ENCODE measurements at regions not wholly inside any gene's neighbourhood (a gene's known extent, or its start where the extent isn't known, plus 50 kb on each side); places are given as distances from the start of the nearest gene placed in this dataset.

GRCh38 chr16:86723689-86724088, 145.3 kb downstream of the FOXL1 start:
- Histone ChIP-seq H3K27ac (ENCODE audit: low read depth, low read length) (no peak overlapping the region), H3K36me3 (ENCODE audit: control insufficient read depth, insufficient read depth, low read length) (no peaks in the 10 kb centered on the region)
- 49% methylated on average over 10 of the region's 10 CpGs for WGBS (ENCODE audit: insufficient coverage)

GRCh38 chr16:86725401-86725800, 147.1 kb downstream of the FOXL1 start:
- Histone ChIP-seq H3K9me3 (ENCODE audit: control insufficient read depth, insufficient read depth, low read length) (no peaks in the 10 kb centered on the region), H3K36me3 (ENCODE audit: control insufficient read depth, insufficient read depth, low read length) (no peaks in the 10 kb centered on the region), H3K27ac (ENCODE audit: low read depth, low read length) (no peak overlapping the region), H3K27me3 (ENCODE audit: control insufficient read depth, insufficient read depth, low read length) (no peaks in the 10 kb centered on the region), H3K4me3 (ENCODE audit: low read depth, low read length) (no peak overlapping the region), H3K4me1 (ENCODE audit: control insufficient read depth, insufficient read depth, low read length) (peaks cover 7% of the 10 kb centered on the region)
- no peak for DNase-seq (ENCODE audit: low read depth in 4 of 6, low spot score in 6 of 6)
- 90% methylated on average over 8 of the region's 10 CpGs for WGBS (ENCODE audit: insufficient coverage)

More at GRCh38 chr16:86723689-86724088, 145.3 kb downstream of the FOXL1 start:
- Histone ChIP-seq H3K4me1 (ENCODE audit: control insufficient read depth, insufficient read depth, low read length) (peaks cover 3% of the 10 kb centered on the region), H3K4me3 (ENCODE audit: low read depth, low read length) (no peak overlapping the region), H3K9me3 (ENCODE audit: control insufficient read depth, insufficient read depth, low read length) (no peaks in the 10 kb centered on the region), H3K27me3 (ENCODE audit: control insufficient read depth, insufficient read depth, low read length) (no peaks in the 10 kb centered on the region)
- DNase-seq (ENCODE audit: low read depth in 4 of 6, low spot score in 6 of 6), result peak in 3 of 6 donors; percentile 45 to 90 (median 52)

- DNase-seq (ENCODE audit: low read depth in 4 of 6, low spot score in 6 of 6), result no peak
- WGBS (ENCODE audit: insufficient coverage), result 57% methylated on average over 4 of the region's 5 CpGs
- H3K36me3 ChIP-seq (ENCODE audit: control insufficient read depth, insufficient read depth, low read length), result no peaks in the 10 kb centered on the region
- H3K4me3 ChIP-seq (ENCODE audit: low read depth, low read length), result no peak overlapping the region
- H3K27ac ChIP-seq (ENCODE audit: low read depth, low read length), result no peak overlapping the region
- H3K9me3 ChIP-seq (ENCODE audit: control insufficient read depth, insufficient read depth, low read length), result no peaks in the 10 kb centered on the region
- H3K4me1 ChIP-seq (ENCODE audit: control insufficient read depth, insufficient read depth, low read length), result peaks cover 9% of the 10 kb centered on the region
- H3K27me3 ChIP-seq (ENCODE audit: control insufficient read depth, insufficient read depth, low read length), result peaks cover 3% of the 10 kb centered on the region
Observed at GRCh38 chr16:86726340-86726739, 148.0 kb downstream of the FOXL1 start.

- WGBS (ENCODE audit: insufficient coverage), result 95% methylated on average over 3 of the region's 7 CpGs
- DNase-seq (ENCODE audit: low read depth in 4 of 6, low spot score in 6 of 6), result no peak
- Histone ChIP-seq H3K9me3 (ENCODE audit: control insufficient read depth, insufficient read depth, low read length) (no peaks in the 10 kb centered on the region), H3K4me1 (ENCODE audit: control insufficient read depth, insufficient read depth, low read length) (peaks cover 9% of the 10 kb centered on the region), H3K27ac (ENCODE audit: low read depth, low read length) (no peak overlapping the region), H3K27me3 (ENCODE audit: control insufficient read depth, insufficient read depth, low read length) (peaks cover 5% of the 10 kb centered on the region), H3K4me3 (ENCODE audit: low read depth, low read length) (no peak overlapping the region), H3K36me3 (ENCODE audit: control insufficient read depth, insufficient read depth, low read length) (no peaks in the 10 kb centered on the region)
Observed at GRCh38 chr16:86727131-86727530, 148.8 kb downstream of the FOXL1 start.

GRCh38 chr16:86727632-86728031, 149.3 kb downstream of the FOXL1 start:
- no peaks in the 10 kb centered on the region for H3K9me3 ChIP-seq (ENCODE audit: control insufficient read depth, insufficient read depth, low read length)
- H3K4me3 ChIP-seq (ENCODE audit: low read depth, low read length), result no peak overlapping the region
- DNase-seq (ENCODE audit: low read depth in 4 of 6, low spot score in 6 of 6), result peak in 1 of 6 donors; percentile 30
- peaks cover 12% of the 10 kb centered on the region for H3K4me1 ChIP-seq (ENCODE audit: control insufficient read depth, insufficient read depth, low read length)
- peaks cover 10% of the 10 kb centered on the region for H3K27me3 ChIP-seq (ENCODE audit: control insufficient read depth, insufficient read depth, low read length)
- H3K27ac ChIP-seq (ENCODE audit: low read depth, low read length), result no peak overlapping the region
- WGBS (ENCODE audit: insufficient coverage), result 88% methylated on average over 4 of the region's 4 CpGs
- H3K36me3 ChIP-seq (ENCODE audit: control insufficient read depth, insufficient read depth, low read length), result no peaks in the 10 kb centered on the region

- 44% methylated on average over 7 of the region's 8 CpGs for WGBS (ENCODE audit: insufficient coverage)
- peaks cover 20% of the 10 kb centered on the region for H3K27me3 ChIP-seq (ENCODE audit: control insufficient read depth, insufficient read depth, low read length)
- H3K27ac ChIP-seq (ENCODE audit: low read depth, low read length), result no peak overlapping the region
- peak in 2 of 6 donors; percentile 45 to 62 for DNase-seq (ENCODE audit: low read depth in 4 of 6, low spot score in 6 of 6)
- no peak overlapping the region for H3K4me3 ChIP-seq (ENCODE audit: low read depth, low read length)
- H3K36me3 ChIP-seq (ENCODE audit: control insufficient read depth, insufficient read depth, low read length), result no peaks in the 10 kb centered on the region
- peaks cover 23% of the 10 kb centered on the region for H3K4me1 ChIP-seq (ENCODE audit: control insufficient read depth, insufficient read depth, low read length)
- H3K9me3 ChIP-seq (ENCODE audit: control insufficient read depth, insufficient read depth, low read length), result no peaks in the 10 kb centered on the region
Observed at GRCh38 chr16:86729686-86730085, 151.3 kb downstream of the FOXL1 start.

- WGBS (ENCODE audit: insufficient coverage), result 72% methylated on average over 4 of the region's 5 CpGs
- Histone ChIP-seq H3K9me3 (ENCODE audit: control insufficient read depth, insufficient read depth, low read length) (no peaks in the 10 kb centered on the region), H3K4me1 (ENCODE audit: control insufficient read depth, insufficient read depth, low read length) (peaks cover 23% of the 10 kb centered on the region), H3K4me3 (ENCODE audit: low read depth, low read length) (no peak overlapping the region), H3K27me3 (ENCODE audit: control insufficient read depth, insufficient read depth, low read length) (peaks cover 20% of the 10 kb centered on the region), H3K27ac (ENCODE audit: low read depth, low read length) (no peak overlapping the region), H3K36me3 (ENCODE audit: control insufficient read depth, insufficient read depth, low read length) (no peaks in the 10 kb centered on the region)
- no peak for DNase-seq (ENCODE audit: low read depth in 4 of 6, low spot score in 6 of 6)
Observed at GRCh38 chr16:86730086-86730485, 151.7 kb downstream of the FOXL1 start.

- H3K36me3 ChIP-seq (ENCODE audit: control insufficient read depth, insufficient read depth, low read length), result no peaks in the 10 kb centered on the region
- peaks cover 23% of the 10 kb centered on the region for H3K4me1 ChIP-seq (ENCODE audit: control insufficient read depth, insufficient read depth, low read length)
- H3K9me3 ChIP-seq (ENCODE audit: control insufficient read depth, insufficient read depth, low read length), result no peaks in the 10 kb centered on the region
- peaks cover 20% of the 10 kb centered on the region for H3K27me3 ChIP-seq (ENCODE audit: control insufficient read depth, insufficient read depth, low read length)
- WGBS (ENCODE audit: insufficient coverage), result 49% methylated on average over 6 of the region's 12 CpGs
- H3K27ac ChIP-seq (ENCODE audit: low read depth, low read length), result no peak overlapping the region
- no peak overlapping the region for H3K4me3 ChIP-seq (ENCODE audit: low read depth, low read length)
- no peak for DNase-seq (ENCODE audit: low read depth in 4 of 6, low spot score in 6 of 6)
Observed at GRCh38 chr16:86730597-86730996, 152.2 kb downstream of the FOXL1 start.

- peak in 3 of 6 donors; percentile 24 to 93 (median 78) for DNase-seq (ENCODE audit: low read depth in 4 of 6, low spot score in 6 of 6)
- H3K27ac ChIP-seq (ENCODE audit: low read depth, low read length), result peak overlapping the region; percentile 34
- peaks cover 23% of the 10 kb centered on the region for H3K4me1 ChIP-seq (ENCODE audit: control insufficient read depth, insufficient read depth, low read length)
- WGBS (ENCODE audit: insufficient coverage), result 18% methylated on average over 28 of the region's 28 CpGs
- H3K9me3 ChIP-seq (ENCODE audit: control insufficient read depth, insufficient read depth, low read length), result no peaks in the 10 kb centered on the region
- H3K4me3 ChIP-seq (ENCODE audit: low read depth, low read length), result no peak overlapping the region
- H3K36me3 ChIP-seq (ENCODE audit: control insufficient read depth, insufficient read depth, low read length), result no peaks in the 10 kb centered on the region
- peaks cover 20% of the 10 kb centered on the region for H3K27me3 ChIP-seq (ENCODE audit: control insufficient read depth, insufficient read depth, low read length)
Observed at GRCh38 chr16:86732621-86733295, 154.4 kb downstream of the FOXL1 start.

- WGBS (ENCODE audit: insufficient coverage), result 56% methylated on average over 26 of the region's 27 CpGs
- peaks cover 20% of the 10 kb centered on the region for H3K27me3 ChIP-seq (ENCODE audit: control insufficient read depth, insufficient read depth, low read length)
Observed at GRCh38 chr16:86733546-86734254, 155.4 kb downstream of the FOXL1 start.

More at GRCh38 chr16:86733546-86734254, 155.4 kb downstream of the FOXL1 start:
- Histone ChIP-seq H3K4me3 (ENCODE audit: low read depth, low read length) (no peak overlapping the region), H3K9me3 (ENCODE audit: control insufficient read depth, insufficient read depth, low read length) (no peaks in the 10 kb centered on the region), H3K27ac (ENCODE audit: low read depth, low read length) (no peak overlapping the region), H3K4me1 (ENCODE audit: control insufficient read depth, insufficient read depth, low read length) (peaks cover 23% of the 10 kb centered on the region), H3K36me3 (ENCODE audit: control insufficient read depth, insufficient read depth, low read length) (no peaks in the 10 kb centered on the region)
- DNase-seq (ENCODE audit: low read depth in 4 of 6, low spot score in 6 of 6), result peak in 1 of 6 donors; percentile 47
